ENCODE measurements at regions not wholly inside any gene's neighbourhood (a gene's known extent, or its start where the extent isn't known, plus 50 kb on each side); places are given as distances from the start of the nearest gene placed in this dataset.

DNA sequence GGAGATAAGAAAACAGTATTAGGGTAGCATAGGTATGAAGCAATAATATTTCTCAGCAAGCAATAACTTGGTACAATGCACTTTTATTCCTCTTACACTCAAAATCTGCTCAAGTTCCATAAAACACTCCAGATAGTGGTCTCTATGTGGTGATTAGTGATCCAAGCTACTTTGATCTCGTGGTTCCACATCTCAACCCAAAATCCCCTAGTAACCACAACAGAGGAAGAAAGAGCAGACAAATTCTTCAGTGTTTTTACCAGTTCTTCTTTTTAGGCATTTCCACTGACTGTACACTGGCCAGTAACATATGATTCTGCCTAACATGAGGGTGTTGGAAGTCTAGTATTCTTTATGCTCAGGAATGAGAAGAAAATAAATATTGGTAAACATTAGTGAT is 309.0 kb upstream of the PTCHD4 start:
- TF ChIP-seq YY1 (IDR thresholded peaks at IDR 0.05; ENCODE audit: insufficient read depth, insufficient read length) (no peak), SUZ12 (IDR thresholded peaks at IDR 0.05; ENCODE audit: extremely low read depth, insufficient read depth, insufficient read length) (no peak)

Measured in NT2/D1 (cell line).